ENCODE measurements at regions not wholly inside any gene's neighbourhood (a gene's known extent, or its start where the extent isn't known, plus 50 kb on each side); places are given as distances from the start of the nearest gene placed in this dataset.

DNA sequence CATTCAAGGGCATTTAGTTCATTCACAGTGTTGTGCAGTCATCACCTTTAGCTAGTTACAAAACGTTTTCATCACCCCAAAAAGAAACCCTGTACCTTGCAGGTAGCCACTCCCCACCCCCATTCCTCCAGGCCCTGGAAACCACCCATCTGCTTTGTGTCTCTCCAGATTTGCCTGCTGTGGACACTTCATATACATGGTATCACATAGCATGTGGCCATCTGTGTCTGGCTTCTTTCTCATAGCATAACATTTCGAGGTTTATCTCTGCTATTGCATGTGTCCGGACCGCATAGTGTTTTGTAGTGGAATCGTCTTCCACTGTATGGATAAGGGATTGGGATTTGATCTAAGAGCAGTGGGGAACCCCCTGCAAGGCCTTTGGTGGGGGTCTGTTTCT is 143.1 kb downstream of the AACS start:
- Histone ChIP-seq H3K4me3 (ENCODE audit: low read depth, low read length) (no peak overlapping the region), H3K36me3 (ENCODE audit: control insufficient read depth, insufficient read depth, low read length) (no peaks in the 10 kb centered on the region), H3K27me3 (ENCODE audit: control insufficient read depth, insufficient read depth, low read length) (no peaks in the 10 kb centered on the region)
- no peak for TF ChIP-seq CTCF (IDR thresholded peaks at IDR 0.05; ENCODE audit: insufficient read depth, low read length, poor library complexity, severe bottlenecking)
- DNase-seq (ENCODE audit: low read depth) = no peak

GRCh38 chr12:125208942-125209341 is 143.7 kb downstream of the AACS start:
- no peaks in the 10 kb centered on the region for H3K27me3 ChIP-seq (ENCODE audit: control insufficient read depth, insufficient read depth, low read length)

DNA sequence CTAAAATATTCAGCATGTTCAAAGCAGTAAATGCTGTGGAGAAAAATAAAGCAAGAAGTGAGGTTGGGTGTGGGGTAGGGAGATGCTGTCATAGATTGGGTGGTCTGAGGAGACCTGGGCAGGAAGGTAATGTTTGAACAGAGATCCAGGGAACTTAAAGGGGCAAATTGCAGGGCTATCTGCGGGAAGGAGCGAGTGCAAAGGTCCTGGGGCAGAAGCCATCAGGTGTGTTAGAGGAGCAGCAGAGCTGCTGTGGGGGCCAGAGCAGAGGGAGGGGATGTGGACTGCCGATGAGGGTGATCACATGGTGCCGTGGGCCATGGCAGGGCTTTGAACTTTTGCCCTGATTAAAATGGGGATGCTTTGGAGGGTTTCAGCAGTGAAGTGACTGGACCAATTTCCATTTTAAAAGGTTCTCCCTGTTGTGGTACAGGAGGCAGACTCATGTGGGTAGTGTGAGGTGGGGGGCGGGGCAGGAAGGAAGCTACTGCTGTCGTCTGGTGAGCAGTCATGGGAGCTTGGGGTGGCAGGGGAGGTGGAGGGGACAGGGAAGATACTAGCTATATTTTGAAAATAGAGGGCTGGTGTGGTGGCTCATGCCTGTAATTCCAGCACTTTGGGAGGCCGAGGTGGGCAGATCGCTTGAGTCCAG is 145.0 kb downstream of the AACS start:
- no peak overlapping the region for H3K4me3 ChIP-seq (ENCODE audit: low read depth, low read length)
- H3K27me3 ChIP-seq (ENCODE audit: control insufficient read depth, insufficient read depth, low read length) = no peaks in the 10 kb centered on the region
- no peaks in the 10 kb centered on the region for H3K36me3 ChIP-seq (ENCODE audit: control insufficient read depth, insufficient read depth, low read length)
- no peak for TF ChIP-seq CTCF (IDR thresholded peaks at IDR 0.05; ENCODE audit: insufficient read depth, low read length, poor library complexity, severe bottlenecking)
- no peak for DNase-seq (ENCODE audit: low read depth)

More at GRCh38 chr12:125208942-125209341, 143.7 kb downstream of the AACS start:
- Histone ChIP-seq H3K36me3 (ENCODE audit: control insufficient read depth, insufficient read depth, low read length) (no peaks in the 10 kb centered on the region), H3K4me3 (ENCODE audit: low read depth, low read length) (no peak overlapping the region)
- TF ChIP-seq CTCF (IDR thresholded peaks at IDR 0.05; ENCODE audit: insufficient read depth, low read length, poor library complexity, severe bottlenecking) = no peak
- DNase-seq (ENCODE audit: low read depth) = no peak

DNA sequence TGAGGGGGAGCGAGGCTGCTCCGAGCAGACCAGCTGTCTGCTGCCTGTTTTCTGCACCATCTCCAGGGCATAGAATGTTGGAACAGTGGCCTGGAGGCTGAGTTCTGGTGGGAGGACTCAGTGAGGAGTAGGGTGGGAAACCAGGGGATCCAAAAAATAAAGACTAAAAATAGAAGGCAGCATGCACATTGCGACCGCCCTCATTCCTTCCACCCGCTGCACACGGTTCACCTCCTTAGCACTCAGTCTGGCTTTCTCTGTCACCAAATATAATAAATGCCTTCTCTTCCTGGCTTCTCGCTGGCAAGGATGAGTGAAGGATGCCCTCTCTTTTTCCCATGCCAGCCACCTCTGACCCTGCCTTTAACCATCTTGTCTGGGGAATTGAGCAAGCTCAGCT is 146.2 kb downstream of the AACS start:
- H3K27me3 ChIP-seq (ENCODE audit: control insufficient read depth, insufficient read depth, low read length) = no peaks in the 10 kb centered on the region
- TF ChIP-seq CTCF (IDR thresholded peaks at IDR 0.05; ENCODE audit: insufficient read depth, low read length, poor library complexity, severe bottlenecking) = no peak
- no peak for DNase-seq (ENCODE audit: low read depth)

DNA sequence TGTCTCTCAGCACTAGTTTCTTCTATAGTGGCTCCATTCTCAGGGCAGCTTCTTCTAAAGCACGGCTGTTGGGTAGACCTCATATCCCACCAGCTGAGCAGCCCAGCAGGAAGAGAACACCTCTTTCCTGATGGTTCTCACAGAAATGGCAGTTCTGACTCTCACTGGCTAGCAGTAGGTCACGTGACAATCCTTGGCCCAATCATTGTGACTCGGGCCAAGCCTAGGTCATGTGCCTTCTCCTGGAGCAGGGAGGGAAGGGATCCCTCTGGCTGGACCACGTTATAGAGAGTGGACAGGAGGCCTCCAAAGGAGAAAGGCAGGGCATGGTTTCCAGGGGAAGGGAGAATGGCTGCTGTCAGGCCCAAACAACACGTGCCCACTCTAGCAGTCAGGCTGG is 149.1 kb downstream of the AACS start:
- H3K4me3 ChIP-seq (ENCODE audit: low read depth, low read length) = no peak overlapping the region
- H3K36me3 ChIP-seq (ENCODE audit: control insufficient read depth, insufficient read depth, low read length) = no peaks in the 10 kb centered on the region
- TF ChIP-seq CTCF (IDR thresholded peaks at IDR 0.05; ENCODE audit: insufficient read depth, low read length, poor library complexity, severe bottlenecking) = no peak
- no peak for DNase-seq (ENCODE audit: low read depth)
- H3K27me3 ChIP-seq (ENCODE audit: control insufficient read depth, insufficient read depth, low read length) = no peaks in the 10 kb centered on the region

More for the DNA sequence above, 146.2 kb downstream of the AACS start:
- Histone ChIP-seq H3K4me3 (ENCODE audit: low read depth, low read length) (no peak overlapping the region), H3K36me3 (ENCODE audit: control insufficient read depth, insufficient read depth, low read length) (no peaks in the 10 kb centered on the region)

DNA sequence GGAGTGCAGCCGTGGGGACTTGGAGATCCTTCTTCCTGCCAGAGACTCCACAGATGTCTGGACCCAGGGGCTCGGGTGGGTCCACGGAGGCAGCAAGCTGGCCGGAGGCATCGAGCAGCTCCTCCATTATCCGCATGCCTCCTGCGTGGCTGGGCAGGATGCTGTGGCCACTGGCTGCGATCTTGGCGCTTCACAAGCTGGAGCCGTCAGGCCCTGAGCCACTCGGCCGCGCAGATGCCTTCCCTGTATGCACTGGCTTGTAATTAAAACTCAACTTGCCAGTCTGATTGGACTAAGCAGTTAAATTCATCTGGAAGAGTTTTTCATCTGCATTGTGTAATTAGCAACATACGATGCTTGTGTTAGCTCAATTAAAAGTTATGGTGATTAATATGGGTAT is 151.5 kb downstream of the AACS start:
- TF ChIP-seq CTCF (IDR thresholded peaks at IDR 0.05; ENCODE audit: insufficient read depth, low read length, poor library complexity, severe bottlenecking) = no peak
- Histone ChIP-seq H3K36me3 (ENCODE audit: control insufficient read depth, insufficient read depth, low read length) (no peaks in the 10 kb centered on the region), H3K4me3 (ENCODE audit: low read depth, low read length) (no peak overlapping the region), H3K27me3 (ENCODE audit: control insufficient read depth, insufficient read depth, low read length) (no peaks in the 10 kb centered on the region)
- DNase-seq (ENCODE audit: low read depth) = no peak
